ENCODE measurements at regions not wholly inside any gene's neighbourhood (a gene's known extent, or its start where the extent isn't known, plus 50 kb on each side); places are given as distances from the start of the nearest gene placed in this dataset.

DNA sequence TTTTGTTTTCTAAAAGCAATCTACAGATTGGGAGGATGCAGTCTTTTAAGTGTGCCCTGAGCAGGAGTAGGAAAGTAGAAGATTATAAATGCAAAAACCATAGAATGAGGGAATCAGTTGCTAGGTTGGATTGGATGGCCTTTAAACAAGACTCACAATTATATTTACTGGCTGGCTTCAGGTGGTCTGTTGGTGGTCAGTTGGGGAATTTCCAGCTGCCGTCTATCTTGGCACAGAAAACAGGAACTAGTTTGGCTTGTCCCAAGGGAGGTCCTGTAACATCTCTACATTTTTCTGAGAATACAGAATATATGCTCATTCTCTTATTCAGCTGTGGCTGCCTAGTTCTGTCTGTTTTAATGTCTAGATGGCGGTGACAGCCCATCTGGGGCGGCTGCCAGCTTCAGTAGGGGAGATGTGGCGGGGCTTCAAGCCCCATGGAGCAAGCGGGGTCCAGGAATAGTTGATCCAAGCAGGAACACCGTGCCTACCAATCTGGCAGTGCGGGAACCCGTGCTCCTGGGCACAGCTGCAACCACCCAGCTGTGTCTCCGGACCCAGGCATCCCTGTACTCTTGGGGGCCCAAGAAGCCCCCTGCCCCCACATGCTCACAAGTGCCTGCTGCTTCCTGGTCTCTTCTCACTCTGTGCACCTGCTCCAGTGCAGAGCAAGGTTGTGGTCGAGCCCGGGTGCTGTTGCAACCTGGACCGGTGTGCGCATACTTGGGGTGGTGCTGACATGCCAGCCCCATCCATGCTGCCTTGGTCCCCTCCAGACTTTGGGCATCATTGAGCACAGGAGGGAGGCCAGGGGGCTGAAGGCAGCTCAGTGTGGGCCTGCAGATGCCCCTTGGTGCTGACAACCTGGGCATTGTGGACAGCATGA, 1182.6 kb downstream of the AMY1C start:
- TF ChIP-seq, protein P1, sequence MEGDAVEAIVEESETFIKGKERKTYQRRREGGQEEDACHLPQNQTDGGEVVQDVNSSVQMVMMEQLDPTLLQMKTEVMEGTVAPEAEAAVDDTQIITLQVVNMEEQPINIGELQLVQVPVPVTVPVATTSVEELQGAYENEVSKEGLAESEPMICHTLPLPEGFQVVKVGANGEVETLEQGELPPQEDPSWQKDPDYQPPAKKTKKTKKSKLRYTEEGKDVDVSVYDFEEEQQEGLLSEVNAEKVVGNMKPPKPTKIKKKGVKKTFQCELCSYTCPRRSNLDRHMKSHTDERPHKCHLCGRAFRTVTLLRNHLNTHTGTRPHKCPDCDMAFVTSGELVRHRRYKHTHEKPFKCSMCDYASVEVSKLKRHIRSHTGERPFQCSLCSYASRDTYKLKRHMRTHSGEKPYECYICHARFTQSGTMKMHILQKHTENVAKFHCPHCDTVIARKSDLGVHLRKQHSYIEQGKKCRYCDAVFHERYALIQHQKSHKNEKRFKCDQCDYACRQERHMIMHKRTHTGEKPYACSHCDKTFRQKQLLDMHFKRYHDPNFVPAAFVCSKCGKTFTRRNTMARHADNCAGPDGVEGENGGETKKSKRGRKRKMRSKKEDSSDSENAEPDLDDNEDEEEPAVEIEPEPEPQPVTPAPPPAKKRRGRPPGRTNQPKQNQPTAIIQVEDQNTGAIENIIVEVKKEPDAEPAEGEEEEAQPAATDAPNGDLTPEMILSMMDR (IDR thresholded peaks at IDR 0.05; ENCODE audit: low read depth, low read length) = no peak
- no peak for TF ChIP-seq EZH2phosphoT487 (IDR thresholded peaks at IDR 0.05; ENCODE audit: low read depth)

Measured in OCI-LY3 (cell line).